ENCODE measurements at regions not wholly inside any gene's neighbourhood (a gene's known extent, or its start where the extent isn't known, plus 50 kb on each side); places are given as distances from the start of the nearest gene placed in this dataset.

GRCh38 chr13:73703606-73704005 is 430.6 kb downstream of the KLF12 start:
- TF ChIP-seq CTCF (IDR thresholded peaks at IDR 0.05; ENCODE audit: poor library complexity, severe bottlenecking): no peak
- TF ChIP-seq POLR2AphosphoS5 (IDR thresholded peaks at IDR 0.05): no peak
- no peak for TF ChIP-seq SMC3 (conservative IDR thresholded peaks at IDR 0.05; ENCODE audit: poor library complexity)
- TF ChIP-seq MXI1 (conservative IDR thresholded peaks at IDR 0.05; ENCODE audit: poor library complexity, severe bottlenecking): no peak
- TF ChIP-seq EZH2 (IDR thresholded peaks at IDR 0.05; ENCODE audit: borderline replicate concordance, insufficient read depth, low read length, poor library complexity, severe bottlenecking): no peak
- no peak for TF ChIP-seq RAD21 (conservative IDR thresholded peaks at IDR 0.05)
- no peak for TF ChIP-seq REST (IDR thresholded peaks at IDR 0.05; ENCODE audit: borderline replicate concordance)
- TF ChIP-seq TAF1 (IDR thresholded peaks at IDR 0.05; ENCODE audit: low read depth): no peak

Data from neural cell (in vitro differentiated cells).